Gastrocnemius medialis (tissue), 4 donors: ENCODE measurements at regions not wholly inside any gene's neighbourhood (a gene's known extent, or its start where the extent isn't known, plus 50 kb on each side); places are given as distances from the start of the nearest gene placed in this dataset.

Experiments
- CTCF ChIP-seq, 5 experiments: fragments of 450-650 bp in 3 of 5; fragments of 200-600 bp in 2 of 5; sonication (generic) in 2 of 5; IDR thresholded peaks in 4 of 5; conservative IDR thresholded peaks in 1 of 5; 1 replicate in 4 of 5; 2 replicates in 1 of 5; pipeline ENCODE4 v1.5.1; 2016 to 2019; ENCODE audit warnings: antibody characterized with exemption in 5 of 5, mild to moderate bottlenecking in 3 of 5, moderate library complexity in 3 of 5
- POLR2A ChIP-seq, 2 donors: fragments of 450-650 bp; IDR thresholded peaks; one replicate each; pipeline ENCODE4 v1.6.1; 2017; ENCODE audit warnings: antibody characterized with exemption in 2 of 2, mild to moderate bottlenecking in 2 of 2, moderate library complexity in 2 of 2

- TF ChIP-seq CTCF (IDR thresholded peaks at IDR 0.05 in 4 of 5, conservative IDR thresholded peaks at IDR 0.05 in 1 of 5) (no peak), POLR2A (IDR thresholded peaks at IDR 0.05) (no peak)
Observed at GRCh38 chr6:104648347-104648746, 211.4 kb downstream of the HACE1 start.
